ENCODE measurements at regions not wholly inside any gene's neighbourhood (a gene's known extent, or its start where the extent isn't known, plus 50 kb on each side); places are given as distances from the start of the nearest gene placed in this dataset.

GRCh38 chr3:30502742-30503073 lies 103.7 kb upstream of the TGFBR2 start:
- TF ChIP-seq CTCF (IDR thresholded peaks at IDR 0.05) (no peak), POLR2A (IDR thresholded peaks at IDR 0.05) (no peak)
